ENCODE measurements at regions not wholly inside any gene's neighbourhood (a gene's known extent, or its start where the extent isn't known, plus 50 kb on each side); places are given as distances from the start of the nearest gene placed in this dataset.

DNA sequence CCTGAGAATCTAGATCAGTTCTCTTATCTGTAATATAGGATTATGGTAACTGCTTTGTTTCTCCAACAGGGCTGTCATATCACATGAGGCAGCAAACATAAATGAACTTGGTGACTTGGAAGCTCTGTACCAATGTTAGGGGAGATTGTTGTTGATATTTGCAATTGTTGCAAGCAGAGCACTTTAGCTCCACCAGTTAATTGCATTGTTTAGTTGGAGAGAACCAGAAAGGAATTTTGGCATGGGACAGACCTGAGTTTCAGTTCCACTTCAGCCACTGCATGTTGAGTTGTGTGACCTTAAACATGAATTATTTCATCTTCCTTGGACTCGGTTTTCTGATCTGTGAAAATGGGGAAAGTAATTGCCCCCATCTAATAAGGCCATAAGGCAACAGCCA, 142.3 kb upstream of the JUN start:
- TF ChIP-seq CTCF (IDR thresholded peaks at IDR 0.05) = no peak
- no peak for TF ChIP-seq POLR2A (IDR thresholded peaks at IDR 0.05)
